ENCODE measurements at regions not wholly inside any gene's neighbourhood (a gene's known extent, or its start where the extent isn't known, plus 50 kb on each side); places are given as distances from the start of the nearest gene placed in this dataset.

- TF ChIP-seq ZNF512B (CRISPR knock-in tag; IDR thresholded peaks at IDR 0.05; ENCODE audit: borderline replicate concordance): no peak
- no peak for TF ChIP-seq MEIS1 (CRISPR knock-in tag; IDR thresholded peaks at IDR 0.05; ENCODE audit: borderline replicate concordance)
- TF ChIP-seq ZNF644 (CRISPR knock-in tag; IDR thresholded peaks at IDR 0.05; ENCODE audit: low read depth): no peak
- no peak for TF ChIP-seq ZNF142 (CRISPR knock-in tag; IDR thresholded peaks at IDR 0.05)
- TF ChIP-seq, protein P1, sequence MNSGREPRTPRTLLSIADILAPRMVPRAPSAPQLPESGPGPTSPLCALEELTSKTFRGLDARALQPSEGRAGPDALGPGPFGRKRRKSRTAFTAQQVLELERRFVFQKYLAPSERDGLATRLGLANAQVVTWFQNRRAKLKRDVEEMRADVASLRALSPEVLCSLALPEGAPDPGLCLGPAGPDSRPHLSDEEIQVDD (CRISPR knock-in tag; IDR thresholded peaks at IDR 0.05; ENCODE audit: borderline replicate concordance): no peak
- no peak for TF ChIP-seq TBL1XR1 (IDR thresholded peaks at IDR 0.05; ENCODE audit: borderline replicate concordance, low read length, partially characterized antibody)
- TF ChIP-seq, protein P2, sequence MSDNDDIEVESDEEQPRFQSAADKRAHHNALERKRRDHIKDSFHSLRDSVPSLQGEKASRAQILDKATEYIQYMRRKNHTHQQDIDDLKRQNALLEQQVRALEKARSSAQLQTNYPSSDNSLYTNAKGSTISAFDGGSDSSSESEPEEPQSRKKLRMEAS (IDR thresholded peaks at IDR 0.05): no peak
- TF ChIP-seq, protein P3, sequence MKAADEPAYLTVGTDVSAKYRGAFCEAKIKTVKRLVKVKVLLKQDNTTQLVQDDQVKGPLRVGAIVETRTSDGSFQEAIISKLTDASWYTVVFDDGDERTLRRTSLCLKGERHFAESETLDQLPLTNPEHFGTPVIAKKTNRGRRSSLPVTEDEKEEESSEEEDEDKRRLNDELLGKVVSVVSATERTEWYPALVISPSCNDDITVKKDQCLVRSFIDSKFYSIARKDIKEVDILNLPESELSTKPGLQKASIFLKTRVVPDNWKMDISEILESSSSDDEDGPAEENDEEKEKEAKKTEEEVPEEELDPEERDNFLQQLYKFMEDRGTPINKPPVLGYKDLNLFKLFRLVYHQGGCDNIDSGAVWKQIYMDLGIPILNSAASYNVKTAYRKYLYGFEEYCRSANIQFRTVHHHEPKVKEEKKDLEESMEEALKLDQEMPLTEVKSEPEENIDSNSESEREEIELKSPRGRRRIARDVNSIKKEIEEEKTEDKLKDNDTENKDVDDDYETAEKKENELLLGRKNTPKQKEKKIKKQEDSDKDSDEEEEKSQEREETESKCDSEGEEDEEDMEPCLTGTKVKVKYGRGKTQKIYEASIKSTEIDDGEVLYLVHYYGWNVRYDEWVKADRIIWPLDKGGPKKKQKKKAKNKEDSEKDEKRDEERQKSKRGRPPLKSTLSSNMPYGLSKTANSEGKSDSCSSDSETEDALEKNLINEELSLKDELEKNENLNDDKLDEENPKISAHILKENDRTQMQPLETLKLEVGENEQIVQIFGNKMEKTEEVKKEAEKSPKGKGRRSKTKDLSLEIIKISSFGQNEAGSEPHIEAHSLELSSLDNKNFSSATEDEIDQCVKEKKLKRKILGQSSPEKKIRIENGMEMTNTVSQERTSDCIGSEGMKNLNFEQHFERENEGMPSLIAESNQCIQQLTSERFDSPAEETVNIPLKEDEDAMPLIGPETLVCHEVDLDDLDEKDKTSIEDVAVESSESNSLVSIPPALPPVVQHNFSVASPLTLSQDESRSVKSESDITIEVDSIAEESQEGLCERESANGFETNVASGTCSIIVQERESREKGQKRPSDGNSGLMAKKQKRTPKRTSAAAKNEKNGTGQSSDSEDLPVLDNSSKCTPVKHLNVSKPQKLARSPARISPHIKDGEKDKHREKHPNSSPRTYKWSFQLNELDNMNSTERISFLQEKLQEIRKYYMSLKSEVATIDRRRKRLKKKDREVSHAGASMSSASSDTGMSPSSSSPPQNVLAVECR (CRISPR knock-in tag; IDR thresholded peaks at IDR 0.05; ENCODE audit: borderline replicate concordance): no peak
- TF ChIP-seq, protein P4, sequence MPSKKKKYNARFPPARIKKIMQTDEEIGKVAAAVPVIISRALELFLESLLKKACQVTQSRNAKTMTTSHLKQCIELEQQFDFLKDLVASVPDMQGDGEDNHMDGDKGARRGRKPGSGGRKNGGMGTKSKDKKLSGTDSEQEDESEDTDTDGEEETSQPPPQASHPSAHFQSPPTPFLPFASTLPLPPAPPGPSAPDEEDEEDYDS (CRISPR knock-in tag; IDR thresholded peaks at IDR 0.05): no peak
- no peak for TF ChIP-seq MED8 (CRISPR knock-in tag; IDR thresholded peaks at IDR 0.05; ENCODE audit: insufficient replicate concordance)
- no peak for TF ChIP-seq ZNF468 (CRISPR knock-in tag; IDR thresholded peaks at IDR 0.05)
- TF ChIP-seq BRF2 (CRISPR knock-in tag; IDR thresholded peaks at IDR 0.05): no peak
- TF ChIP-seq MTA1 (CRISPR knock-in tag; IDR thresholded peaks at IDR 0.05; ENCODE audit: borderline replicate concordance): no peak
Observed at GRCh38 chr21:15182731-15183130, 117.9 kb upstream of the NRIP1 start (continued).
